K562 (cell line): ENCODE measurements at regions not wholly inside any gene's neighbourhood (a gene's known extent, or its start where the extent isn't known, plus 50 kb on each side); places are given as distances from the start of the nearest gene placed in this dataset.

Source experiments
- ATAC-seq: fragments of 200-7000 bp; cut with Tn5 transposase; 3 replicates; pipeline ENCODE4 v1.9.1; 2020; ENCODE audit warnings: moderate library complexity
- BruUV-seq: library from RNA; stranded (reverse); fragments of 400-500 nt; replicated peaks from 2 replicates; lab custom pipeline; 2021; lab: Mats Ljungman, UMichigan
- CTCF ChIA-PET: fragments of 300-600 bp; formaldehyde crosslinking; extraction: SDS; loops from one replicate; lab custom pipeline; 2021; ENCODE audit warnings: low intra/inter-chr PET ratio; lab: Yijun Ruan, JAX
- POLR2A ChIA-PET: fragments of 300-600, 350-650 bp; sonication (Branson Sonifier 250); formaldehyde crosslinking; extraction: SDS; loops from one replicate; lab custom pipeline; 2021; ENCODE audit warnings: antibody characterized with exemption, inconsistent platforms; lab: Yijun Ruan, JAX
- DNase-seq, 4 experiments: peaks; one replicate each; pipeline versions ENCODE4 v3.0.0 to v3.0.0-alpha.2; 2011 to 2018; ENCODE audit warnings: low spot score in 3 of 4, mixed read lengths in 3 of 4; ENCODE audit errors: extremely low read depth in 1 of 4
- FAIRE-seq: peaks from 2 replicates; lab custom pipeline; 2011; peaks lifted over from hg19 to GRCh38; lab: Jason Lieb, UNC
- H2AFZ ChIP-seq: 2 replicates; pipeline ENCODE4 v1.6.0; 2011; ENCODE audit warnings: low read depth, low read length, control low read depth, inconsistent platforms
- H3K27ac ChIP-seq: fragments of 200-600 bp; 3 replicates; pipeline ENCODE4 v1.8.0; 2011; ENCODE audit warnings: low read depth, mild to moderate bottlenecking, control low read depth, inconsistent platforms, low read length, moderate library complexity, mixed read lengths; ENCODE audit errors: extremely low read depth
- H3K27me3 ChIP-seq, 2 experiments: fragments of 300-600 bp in 1 of 2; 2 replicates in 1 of 2; 3 replicates in 1 of 2; pipeline versions ENCODE4 v1.6.0 to v1.8.0; 2011; ENCODE audit warnings: inconsistent platforms in 2 of 2, low read length in 2 of 2, mild to moderate bottlenecking in 1 of 2, mixed read lengths in 1 of 2, moderate library complexity in 1 of 2; ENCODE audit not compliant: control insufficient read depth in 2 of 2, insufficient read depth in 2 of 2
- H3K36me3 ChIP-seq: fragments of 300-600 bp; 3 replicates; pipeline ENCODE4 v1.8.0; 2011; ENCODE audit warnings: mild to moderate bottlenecking, low read length, inconsistent platforms; ENCODE audit not compliant: control insufficient read depth, insufficient read depth
- H3K4me1 ChIP-seq, 2 experiments: fragments of 200-600 bp in 1 of 2; replicated peaks in 1 of 2; 2 replicates in 1 of 2; 3 replicates in 1 of 2; pipeline versions ENCODE4 v1.5.1 to v1.8.0; 2011; ENCODE audit warnings: inconsistent platforms in 2 of 2, low read length in 2 of 2, mild to moderate bottlenecking in 1 of 2, mixed read lengths in 1 of 2, moderate library complexity in 1 of 2; ENCODE audit not compliant: control insufficient read depth in 2 of 2, insufficient read depth in 2 of 2
- H3K4me2 ChIP-seq: 2 replicates; pipeline ENCODE4 v1.6.1; 2011; ENCODE audit warnings: low read length, control low read depth, inconsistent platforms, mixed read lengths; ENCODE audit not compliant: insufficient read depth
- H3K4me3 ChIP-seq: fragments of 200-600 bp; sonication (generic), shearing (Covaris generic); 2 replicates; pipeline ENCODE4 v1.5.1; 2016; ENCODE audit warnings: control low read depth, inconsistent platforms
- H3K79me2 ChIP-seq: fragments of 200-600 bp; 3 replicates; pipeline ENCODE4 v1.8.0; 2011; ENCODE audit warnings: low read length, inconsistent platforms; ENCODE audit not compliant: control insufficient read depth, insufficient read depth
- H3K9ac ChIP-seq, 2 experiments: 2 replicates each; pipeline versions ENCODE4 v1.6.0 to v1.6.1; 2011; ENCODE audit warnings: low read depth in 2 of 2, low read length in 2 of 2, control low read depth in 1 of 2, inconsistent platforms in 1 of 2, mild to moderate bottlenecking in 1 of 2, mixed read lengths in 1 of 2; ENCODE audit not compliant: insufficient read depth in 1 of 2
- H3K9me1 ChIP-seq: one replicate; pipeline ENCODE4 v1.6.0; 2011; ENCODE audit warnings: inconsistent platforms, mild to moderate bottlenecking, low read length, moderate library complexity; ENCODE audit not compliant: control insufficient read depth, insufficient read depth
- H3K9me3 ChIP-seq: replicated peaks from 2 replicates; pipeline ENCODE4 v1.5.1; 2011; ENCODE audit warnings: low read depth, low read length, inconsistent platforms; ENCODE audit not compliant: control insufficient read depth, insufficient read depth
- H4K20me1 ChIP-seq: replicated peaks from 2 replicates; pipeline ENCODE4 v1.6.1; 2011; ENCODE audit warnings: low read length, inconsistent platforms, mixed read lengths; ENCODE audit not compliant: control insufficient read depth, insufficient read depth
- CBFA2T3 ChIP-seq: fragments of 450-650 bp; IDR thresholded peaks from 2 replicates; pipeline ENCODE4 v1.6.1; 2017
- DPF2 ChIP-seq: fragments of 450-650 bp; IDR thresholded peaks from 2 replicates; pipeline ENCODE4 v1.6.1; 2016
- ERF ChIP-seq: fragments of 450-650 bp; formaldehyde crosslinking; IDR thresholded peaks from 2 replicates; pipeline ENCODE4 v1.4.0; 2020; ENCODE audit warnings: mild to moderate bottlenecking, mixed read lengths
- ESRRA ChIP-seq: fragments of 450-650 bp; IDR thresholded peaks from 2 replicates; pipeline ENCODE4 v1.6.1; 2014; ENCODE audit warnings: low read depth, mild to moderate bottlenecking, moderate library complexity, borderline replicate concordance
- HMG20B ChIP-seq: fragments of 250-450 bp; sonication (Bioruptor Pico); IDR thresholded peaks from 2 replicates; pipeline ENCODE4 v1.5.0; 2021; ENCODE audit warnings: mild to moderate bottlenecking
- MAFG ChIP-seq: fragments of 450-650 bp; conservative IDR thresholded peaks from 2 replicates; pipeline ENCODE4 v1.6.1; 2016; ENCODE audit warnings: missing genetic modification characterization, missing compliant biosample characterization
- MLLT1 ChIP-seq, 2 experiments: fragments of 450-650 bp; IDR thresholded peaks; 2 replicates each; pipeline ENCODE4 v1.6.1; 2016
- NEUROD1 ChIP-seq: fragments of 150-350 bp; IDR thresholded peaks from 2 replicates; pipeline ENCODE4 v1.6.1; 2014; ENCODE audit warnings: borderline replicate concordance, low read length, low read depth; ENCODE audit not compliant: partially characterized antibody
- NR1H2 ChIP-seq: sonication (generic); formaldehyde crosslinking; IDR thresholded peaks from 2 replicates; pipeline ENCODE4 v1.4.0; 2020; ENCODE audit warnings: mild to moderate bottlenecking, missing genetic modification reagents
- OTX1 ChIP-seq: fragments of 450-650 bp; formaldehyde crosslinking; IDR thresholded peaks from 2 replicates; pipeline ENCODE4 v1.4.0; 2022; ENCODE audit warnings: mild to moderate bottlenecking
- PHF21A ChIP-seq: fragments of 450-650 bp; IDR thresholded peaks from 2 replicates; pipeline ENCODE4 v1.6.1; 2017; ENCODE audit warnings: low read depth, borderline replicate concordance
- SIN3B ChIP-seq: fragments of 450-650 bp; IDR thresholded peaks from 2 replicates; pipeline ENCODE4 v1.6.1; 2017; ENCODE audit warnings: low read depth, mild to moderate bottlenecking, moderate library complexity
- SOX6 ChIP-seq: fragments of 450-650 bp; IDR thresholded peaks from 2 replicates; pipeline ENCODE4 v1.6.1; 2014; ENCODE audit warnings: mild to moderate bottlenecking
- STAT5B ChIP-seq: fragments of 250-450 bp; sonication (Bioruptor Pico); IDR thresholded peaks from 2 replicates; pipeline ENCODE4 v1.8.0; 2021; ENCODE audit warnings: mild to moderate bottlenecking, inconsistent platforms
- ZNF445 ChIP-seq: fragments of 250-450 bp; sonication (Bioruptor Pico); IDR thresholded peaks from 2 replicates; pipeline ENCODE4 v1.4.0; 2020; ENCODE audit warnings: low read depth, mild to moderate bottlenecking, moderate library complexity
- WGBS: fragments of 100-300 bp; shearing (Covaris generic); methylation state at CpG from one replicate; pipeline ENCODE4 v1.1.6; 2016; ENCODE audit warnings: low coverage, mixed read lengths; ENCODE audit not compliant: insufficient coverage; ENCODE audit errors: missing lambda C conversion rate; 5-methylcytosine and 5-hydroxymethylcytosine counted together
- in situ Hi-C: fragments of 300-500 bp; cut with MboI; formaldehyde crosslinking; loops from 4 replicates; pipeline ENCODE4 v1.15.0; 2018; ENCODE audit warnings: inconsistent platforms, mixed read lengths
- intact Hi-C: fragments of 100-400 bp; cut with micrococcal nuclease; formaldehyde crosslinking; loops from 2 replicates; pipeline ENCODE4 v1.14.2; 2022
- TF ChIP-seq, protein P1 (sequence below): fragments of 450-650 bp; IDR thresholded peaks from 2 replicates; pipeline ENCODE4 v1.6.1; 2016; ENCODE audit warnings: antibody characterized with exemption

GRCh38 chr2:224181534-224182155 is 142.6 kb upstream of the SERPINE2 start:
- no TSS peak for BruUV-seq
- in situ Hi-C loops = no loop called here
- no peaks in the 10 kb centered on the region for H3K79me2 ChIP-seq
- WGBS = 2% methylated on average over 6 of the region's 6 CpGs
- peak; percentile 60 for TF ChIP-seq MAFG (tag)
- TF ChIP-seq NEUROD1 = no peak
- TF ChIP-seq STAT5B = no peak
- TF ChIP-seq ZNF445 (CRISPR knock-in tag) = no peak
- TF ChIP-seq, all 486 proteins: peak for 1
- no peaks in the 10 kb centered on the region; the same call in 1 of the 2 replicates for H4K20me1 ChIP-seq
- CTCF ChIA-PET = no interaction called here
- intact Hi-C loops = no loop called here
- no peak overlapping the region for H2AFZ ChIP-seq
- POLR2A ChIA-PET = no interaction called here
- no peak for ATAC-seq
- no peaks in the 10 kb centered on the region for H3K27me3 ChIP-seq
- no peaks in the 10 kb centered on the region for H3K36me3 ChIP-seq
- H3K27ac ChIP-seq = no peak overlapping the region
- no peaks in the 10 kb centered on the region for H3K9me1 ChIP-seq
- FAIRE-seq = no peak
- no peak for DNase-seq
- no peak overlapping the region for H3K9ac ChIP-seq
- H3K4me3 ChIP-seq = no peak overlapping the region
- no peaks in the 10 kb centered on the region for H3K4me1 ChIP-seq
- no peaks in the 10 kb centered on the region for H3K9me3 ChIP-seq
- H3K4me2 ChIP-seq = no peak overlapping the region

DNA sequence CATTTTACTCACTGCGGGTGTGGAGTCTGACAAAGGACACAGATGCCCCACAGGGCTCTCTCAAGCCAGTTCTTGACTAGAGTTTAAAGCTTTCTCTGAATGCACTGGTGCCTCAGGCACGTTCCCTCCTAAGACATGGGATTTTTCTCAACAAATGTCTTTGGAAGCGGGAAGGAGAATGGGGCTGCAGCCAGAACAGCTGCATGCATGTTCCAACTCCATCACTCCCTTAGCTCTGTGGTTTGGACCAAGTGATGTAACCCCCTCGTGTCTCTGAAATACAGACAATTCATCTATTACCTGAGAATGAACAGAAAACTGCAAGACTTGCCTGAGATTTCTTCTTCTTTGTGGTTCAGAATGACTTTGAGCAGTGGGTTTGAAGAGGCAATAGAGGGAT is 141.7 kb upstream of the SERPINE2 start:
- no peaks in the 10 kb centered on the region for H3K9me1 ChIP-seq
- DNase-seq (no peak), ATAC-seq (no peak), FAIRE-seq (no peak)
- H2AFZ ChIP-seq = no peak overlapping the region
- H3K9me3 ChIP-seq = no peaks in the 10 kb centered on the region
- H3K79me2 ChIP-seq = no peaks in the 10 kb centered on the region
- ChIA-PET CTCF (no interaction called here), POLR2A (no interaction called here)
- no peaks in the 10 kb centered on the region for H3K36me3 ChIP-seq
- no peak overlapping the region for H3K4me2 ChIP-seq
- no peak overlapping the region for H3K4me3 ChIP-seq
- H3K27me3 ChIP-seq = no peaks in the 10 kb centered on the region
- intact Hi-C loops (no loop called here), in situ Hi-C loops (no loop called here)
- no peak overlapping the region for H3K9ac ChIP-seq
- H4K20me1 ChIP-seq = no peaks in the 10 kb centered on the region; the same call in 1 of the 2 replicates
- no peaks in the 10 kb centered on the region for H3K4me1 ChIP-seq
- no peak overlapping the region for H3K27ac ChIP-seq
- no TSS peak for BruUV-seq
- 0% methylated on average over 4 of the region's 4 CpGs for WGBS
- no peak for TF ChIP-seq ERF (CRISPR knock-in tag)
- TF ChIP-seq OTX1 = no peak
- TF ChIP-seq HMG20B (CRISPR knock-in tag) = no peak
- no peak for TF ChIP-seq PHF21A
- no peak for TF ChIP-seq ESRRA
- TF ChIP-seq SIN3B = no peak
- TF ChIP-seq, protein P1, sequence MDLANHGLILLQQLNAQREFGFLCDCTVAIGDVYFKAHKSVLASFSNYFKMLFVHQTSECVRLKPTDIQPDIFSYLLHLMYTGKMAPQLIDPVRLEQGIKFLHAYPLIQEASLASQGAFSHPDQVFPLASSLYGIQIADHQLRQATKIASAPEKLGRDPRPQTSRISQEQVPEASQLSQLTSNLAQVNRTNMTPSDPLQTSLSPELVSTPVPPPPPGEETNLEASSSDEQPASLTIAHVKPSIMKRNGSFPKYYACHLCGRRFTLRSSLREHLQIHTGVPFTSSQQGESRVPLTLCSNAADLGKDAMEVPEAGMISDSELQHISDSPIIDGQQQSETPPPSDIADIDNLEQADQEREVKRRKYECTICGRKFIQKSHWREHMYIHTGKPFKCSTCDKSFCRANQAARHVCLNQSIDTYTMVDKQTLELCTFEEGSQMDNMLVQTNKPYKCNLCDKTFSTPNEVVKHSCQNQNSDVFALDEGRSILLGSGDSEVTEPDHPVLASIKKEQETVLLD = no peak
- TF ChIP-seq MLLT1 (IDR thresholded peaks at IDR 0.05) = no peak
- TF ChIP-seq SOX6 = no peak
- no peak for TF ChIP-seq DPF2
- no peak for TF ChIP-seq NR1H2 (CRISPR knock-in tag)
- no peak for TF ChIP-seq CBFA2T3
